ENCODE measurements at regions not wholly inside any gene's neighbourhood (a gene's known extent, or its start where the extent isn't known, plus 50 kb on each side); places are given as distances from the start of the nearest gene placed in this dataset.

GRCh38 chr5:56591081-56591480, 224.3 kb upstream of the MAP3K1 start:
- Histone ChIP-seq H3K4me1 (peaks cover 37% of the 10 kb centered on the region), H3K4me3 (no peak overlapping the region), H3K9me3 (no peaks in the 10 kb centered on the region), H3K36me3 (no peaks in the 10 kb centered on the region), H3K27me3 (no peaks in the 10 kb centered on the region), H3K27ac (no peak overlapping the region)
- WGBS = 96% methylated on average over 5 of the region's 5 CpGs
- TF ChIP-seq POLR2AphosphoS5 (IDR thresholded peaks at IDR 0.05) = no peak
- TF ChIP-seq, protein P1, sequence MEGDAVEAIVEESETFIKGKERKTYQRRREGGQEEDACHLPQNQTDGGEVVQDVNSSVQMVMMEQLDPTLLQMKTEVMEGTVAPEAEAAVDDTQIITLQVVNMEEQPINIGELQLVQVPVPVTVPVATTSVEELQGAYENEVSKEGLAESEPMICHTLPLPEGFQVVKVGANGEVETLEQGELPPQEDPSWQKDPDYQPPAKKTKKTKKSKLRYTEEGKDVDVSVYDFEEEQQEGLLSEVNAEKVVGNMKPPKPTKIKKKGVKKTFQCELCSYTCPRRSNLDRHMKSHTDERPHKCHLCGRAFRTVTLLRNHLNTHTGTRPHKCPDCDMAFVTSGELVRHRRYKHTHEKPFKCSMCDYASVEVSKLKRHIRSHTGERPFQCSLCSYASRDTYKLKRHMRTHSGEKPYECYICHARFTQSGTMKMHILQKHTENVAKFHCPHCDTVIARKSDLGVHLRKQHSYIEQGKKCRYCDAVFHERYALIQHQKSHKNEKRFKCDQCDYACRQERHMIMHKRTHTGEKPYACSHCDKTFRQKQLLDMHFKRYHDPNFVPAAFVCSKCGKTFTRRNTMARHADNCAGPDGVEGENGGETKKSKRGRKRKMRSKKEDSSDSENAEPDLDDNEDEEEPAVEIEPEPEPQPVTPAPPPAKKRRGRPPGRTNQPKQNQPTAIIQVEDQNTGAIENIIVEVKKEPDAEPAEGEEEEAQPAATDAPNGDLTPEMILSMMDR (IDR thresholded peaks at IDR 0.05) = no peak
- no peak for TF ChIP-seq EP300 (IDR thresholded peaks at IDR 0.05)
- no peak for TF ChIP-seq POLR2A (IDR thresholded peaks at IDR 0.05)
- DNase-seq (ENCODE audit: low spot score in 2 of 2) = no peak

DNA sequence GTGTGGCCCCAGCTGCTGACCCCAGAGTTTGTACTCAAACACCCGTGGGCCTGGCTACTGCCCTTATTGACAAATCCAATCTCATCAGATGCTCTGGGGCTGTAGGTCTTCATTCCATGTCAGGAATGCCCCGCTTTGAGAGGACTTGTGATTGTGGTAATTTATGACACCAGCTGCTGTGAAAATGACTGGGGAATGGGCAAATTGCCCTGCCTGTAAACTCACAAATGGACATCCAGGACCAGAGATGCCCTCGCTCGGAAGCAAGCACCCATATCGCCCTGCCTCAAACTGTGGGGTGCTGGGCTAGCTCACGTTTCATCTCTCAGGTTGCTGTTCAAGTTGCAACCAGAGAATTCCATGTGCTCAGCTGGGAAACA, 225.9 kb upstream of the MAP3K1 start:
- 71% methylated on average over 5 of the region's 6 CpGs for WGBS
- H3K9me3 ChIP-seq = no peaks in the 10 kb centered on the region
- peak in 1 of 3 donors; percentile 4 for TF ChIP-seq POLR2AphosphoS5 (IDR thresholded peaks at IDR 0.05)
- TF ChIP-seq, protein P1 (IDR thresholded peaks at IDR 0.05) = no peak
- no peak overlapping the region for H3K4me3 ChIP-seq
- no peak for DNase-seq (ENCODE audit: low spot score in 2 of 2)
- H3K27ac ChIP-seq = peak overlapping the region; percentile 57
- H3K27me3 ChIP-seq = no peaks in the 10 kb centered on the region
- no peaks in the 10 kb centered on the region for H3K36me3 ChIP-seq
- peaks cover 48% of the 10 kb centered on the region for H3K4me1 ChIP-seq

DNA sequence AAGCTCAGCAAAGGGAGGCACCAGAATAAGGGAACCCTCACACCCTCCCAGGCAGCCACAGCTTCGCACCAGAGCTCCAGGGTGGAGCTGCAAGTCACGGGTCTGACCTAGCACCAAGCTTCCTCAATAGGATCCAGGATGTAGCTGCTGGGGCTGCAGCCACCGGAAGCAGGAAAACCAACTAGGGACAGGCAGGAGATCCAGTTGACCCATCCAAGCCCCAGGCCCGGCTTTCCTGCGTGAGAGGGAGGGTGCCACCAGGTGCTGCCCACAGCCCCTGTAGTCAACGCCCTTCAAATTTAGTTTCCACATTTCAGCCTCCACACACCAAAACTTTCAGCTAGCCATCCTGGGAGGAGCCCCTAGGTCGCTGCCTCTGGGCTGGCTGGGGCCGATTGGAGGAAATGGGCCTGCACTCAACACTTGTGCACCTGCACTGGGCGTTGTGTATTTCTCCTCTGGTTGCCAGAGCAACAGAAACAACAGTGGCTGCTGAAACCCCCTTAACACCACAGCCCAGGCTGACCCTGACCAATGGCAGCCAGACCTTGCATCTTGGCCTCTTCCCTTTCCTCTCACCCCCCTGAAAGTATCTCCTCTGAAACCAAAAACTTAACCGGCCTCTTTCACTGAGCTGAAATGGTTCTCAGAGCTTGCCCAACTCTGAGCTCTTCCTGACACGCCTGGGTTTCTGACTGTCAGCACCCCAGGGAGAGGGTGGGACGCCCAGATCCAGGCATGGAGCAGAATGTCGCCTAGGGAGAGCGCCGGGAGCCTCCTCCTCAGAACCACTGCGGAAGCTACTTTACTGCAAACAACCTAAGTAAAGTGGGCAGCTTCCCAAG, 226.5 kb upstream of the MAP3K1 start:
- 48% methylated on average over 11 of the region's 16 CpGs for WGBS
- DNase-seq (ENCODE audit: low spot score in 2 of 2) = peak; percentile 85 to 90
- H3K27ac ChIP-seq = peak overlapping the region; percentile 57
- no peaks in the 10 kb centered on the region for H3K36me3 ChIP-seq
- H3K4me3 ChIP-seq = no peak overlapping the region
- peaks cover 48% of the 10 kb centered on the region for H3K4me1 ChIP-seq
- no peaks in the 10 kb centered on the region for H3K9me3 ChIP-seq
- H3K27me3 ChIP-seq = no peaks in the 10 kb centered on the region
- TF ChIP-seq POLR2AphosphoS5 (IDR thresholded peaks at IDR 0.05) = peak in 1 of 3 donors; percentile 13
- no peak for TF ChIP-seq POLR2A (IDR thresholded peaks at IDR 0.05)
- no peak for TF ChIP-seq EP300 (IDR thresholded peaks at IDR 0.05)
- TF ChIP-seq, protein P1 (IDR thresholded peaks at IDR 0.05) = no peak

DNA sequence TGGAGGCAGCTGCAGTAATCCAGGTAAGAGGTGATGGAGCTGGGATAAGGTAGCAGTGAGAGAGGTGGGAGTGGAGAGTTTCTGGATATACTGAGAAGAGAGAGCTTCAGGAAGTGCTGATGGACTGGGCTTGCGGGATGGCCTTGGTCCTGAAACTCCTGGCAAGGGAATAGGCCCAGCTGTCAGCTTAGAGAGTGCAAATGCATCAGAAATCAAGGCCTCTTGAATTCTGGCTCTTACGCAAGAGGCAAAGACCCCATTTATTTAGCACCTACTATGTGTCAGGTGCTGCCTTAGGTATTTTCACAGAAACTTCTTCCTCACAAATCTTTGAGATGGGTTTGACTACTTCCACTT, 227.2 kb upstream of the MAP3K1 start:
- 95% methylated on average over 2 of the region's 2 CpGs for WGBS
- no peak for TF ChIP-seq POLR2AphosphoS5 (IDR thresholded peaks at IDR 0.05)
- no peak for TF ChIP-seq POLR2A (IDR thresholded peaks at IDR 0.05)
- TF ChIP-seq, protein P1 (IDR thresholded peaks at IDR 0.05) = no peak
- no peak for TF ChIP-seq EP300 (IDR thresholded peaks at IDR 0.05)
- H3K27ac ChIP-seq = peak overlapping the region; percentile 57
- no peak overlapping the region for H3K4me3 ChIP-seq
- no peaks in the 10 kb centered on the region for H3K36me3 ChIP-seq
- DNase-seq (ENCODE audit: low spot score in 2 of 2) = no peak
- H3K9me3 ChIP-seq = no peaks in the 10 kb centered on the region
- H3K27me3 ChIP-seq = no peaks in the 10 kb centered on the region
- peaks cover 48% of the 10 kb centered on the region for H3K4me1 ChIP-seq

- H3K27me3 ChIP-seq = no peaks in the 10 kb centered on the region
- 91% methylated on average over 5 of the region's 5 CpGs for WGBS
- TF ChIP-seq POLR2AphosphoS5 (IDR thresholded peaks at IDR 0.05) (no peak), EP300 (IDR thresholded peaks at IDR 0.05) (no peak), POLR2A (IDR thresholded peaks at IDR 0.05) (no peak)
- TF ChIP-seq, protein P1 (IDR thresholded peaks at IDR 0.05) = no peak
- no peak overlapping the region for H3K27ac ChIP-seq
- H3K9me3 ChIP-seq = no peaks in the 10 kb centered on the region
- H3K4me3 ChIP-seq = no peak overlapping the region
- peaks cover 48% of the 10 kb centered on the region for H3K4me1 ChIP-seq
- no peaks in the 10 kb centered on the region for H3K36me3 ChIP-seq
- no peak for DNase-seq (ENCODE audit: low spot score in 2 of 2)
These were observed 227.8 kb upstream of the MAP3K1 start for GRCh38 chr5:56587381-56588130.

Measured in suprapubic skin (tissue), 4 donors.